PC-9 (cell line): ENCODE measurements at regions not wholly inside any gene's neighbourhood (a gene's known extent, or its start where the extent isn't known, plus 50 kb on each side); places are given as distances from the start of the nearest gene placed in this dataset.

Experiments used
- BruUV-seq: library from RNA; stranded (reverse); fragments of 400-500 nt; replicated peaks from 2 replicates; lab custom pipeline; 2021; lab: Mats Ljungman, UMichigan
- CTCF ChIA-PET: fragments of 300-600 bp; sonication (Branson Sonifier 250); formaldehyde crosslinking; loops from one replicate; lab custom pipeline; 2022; ENCODE audit warnings: antibody characterized with exemption; lab: Charles Lee
- POLR2A ChIA-PET: fragments of 300-600 bp; sonication (Branson Sonifier 250); formaldehyde crosslinking; loops from one replicate; lab custom pipeline; 2022; ENCODE audit warnings: antibody characterized with exemption; ENCODE audit not compliant: unreplicated experiment; lab: Charles Lee
- DNase-seq, 2 experiments: peaks; one replicate each; pipeline versions ENCODE4 v3.0.0 to v3.0.0-alpha.2; 2015 to 2022; ENCODE audit warnings: mixed read lengths in 1 of 2
- H2AFZ ChIP-seq: fragments of 200-600 bp; sonication (generic); 2 replicates; pipeline ENCODE4 v1.8.1; 2017; ENCODE audit warnings: antibody characterized with exemption
- H3F3A ChIP-seq: fragments of 200-600 bp; sonication (generic); 2 replicates; pipeline ENCODE4 v1.8.1; 2017; ENCODE audit warnings: antibody characterized with exemption, mild to moderate bottlenecking, low read depth; ENCODE audit not compliant: insufficient read depth
- H3K27ac ChIP-seq: fragments of 200-600 bp; sonication (generic); 2 replicates; pipeline ENCODE4 v1.6.1; 2016; ENCODE audit warnings: mixed run types
- H3K27me3 ChIP-seq: fragments of 200-600 bp; sonication (generic); 2 replicates; pipeline ENCODE4 v1.6.1; 2016; ENCODE audit warnings: low read depth, mixed run types; ENCODE audit not compliant: insufficient read depth
- H3K36me3 ChIP-seq: fragments of 200-600 bp; sonication (generic); 2 replicates; pipeline ENCODE4 v1.6.1; 2016; ENCODE audit warnings: low read depth, mixed run types
- H3K4me1 ChIP-seq: fragments of 200-600 bp; sonication (generic); replicated peaks from 2 replicates; pipeline ENCODE4 v1.6.1; 2016; ENCODE audit warnings: mixed run types; ENCODE audit not compliant: insufficient read depth
- H3K4me2 ChIP-seq: fragments of 200-600 bp; sonication (generic); 2 replicates; pipeline ENCODE4 v1.6.1; 2017; ENCODE audit warnings: mixed run types
- H3K4me3 ChIP-seq: fragments of 200-600 bp; sonication (generic); 2 replicates; pipeline ENCODE4 v1.6.1; 2016; ENCODE audit warnings: mixed run types
- H3K79me2 ChIP-seq: fragments of 200-600 bp; sonication (generic); 2 replicates; pipeline ENCODE4 v1.6.1; 2017; ENCODE audit warnings: low read depth, mixed run types
- H3K9me2 ChIP-seq: fragments of 200-600 bp; sonication (generic); 2 replicates; pipeline ENCODE4 v1.8.1; 2017; ENCODE audit warnings: mild to moderate bottlenecking; ENCODE audit not compliant: insufficient read depth
- H3K9me3 ChIP-seq: fragments of 200-600 bp; sonication (generic); 2 replicates; pipeline ENCODE4 v1.8.1; 2016; ENCODE audit warnings: low read depth; ENCODE audit not compliant: insufficient read depth
- H4K20me1 ChIP-seq: fragments of 200-600 bp; sonication (generic); 2 replicates; pipeline ENCODE4 v1.8.1; 2017; ENCODE audit not compliant: insufficient read depth
- CTCF ChIP-seq: fragments of 200-600 bp; sonication (generic); conservative IDR thresholded peaks from 2 replicates; pipeline ENCODE4 v1.6.1; 2017; ENCODE audit warnings: mixed run types, antibody characterized with exemption, mild to moderate bottlenecking, moderate library complexity
- EZH2 ChIP-seq: fragments of 200-600 bp; sonication (generic); IDR thresholded peaks from 2 replicates; pipeline ENCODE4 v1.8.0; 2017; ENCODE audit warnings: antibody characterized with exemption, low read depth
- intact Hi-C: fragments of 100-400 bp; cut with micrococcal nuclease; formaldehyde crosslinking; loops from one replicate; pipeline ENCODE4 v1.10.0; 2022; ENCODE audit not compliant: unreplicated experiment

- no peaks in the 10 kb centered on the region for H3K4me1 ChIP-seq
- H3K9me2 ChIP-seq: no peaks in the 10 kb centered on the region
- no peak overlapping the region for H2AFZ ChIP-seq
- no peak for TF ChIP-seq CTCF
- no peak for TF ChIP-seq EZH2
- CTCF ChIA-PET: no interaction called here
- no TSS peak for BruUV-seq
- H3K27ac ChIP-seq: no peak overlapping the region
- intact Hi-C loops: no loop called here
- no peaks in the 10 kb centered on the region for H3K36me3 ChIP-seq
- H3F3A ChIP-seq: no peaks in the 10 kb centered on the region
- no peaks in the 10 kb centered on the region for H4K20me1 ChIP-seq
- H3K9me3 ChIP-seq: no peaks in the 10 kb centered on the region
- H3K27me3 ChIP-seq: no peaks in the 10 kb centered on the region
- H3K79me2 ChIP-seq: no peaks in the 10 kb centered on the region
- no peak overlapping the region for H3K4me2 ChIP-seq
- H3K4me3 ChIP-seq: no peak overlapping the region
- POLR2A ChIA-PET: no interaction called here
- no peak for DNase-seq
Measured at GRCh38 chr2:182621191-182621590, 94.9 kb upstream of the DNAJC10 start.

DNA sequence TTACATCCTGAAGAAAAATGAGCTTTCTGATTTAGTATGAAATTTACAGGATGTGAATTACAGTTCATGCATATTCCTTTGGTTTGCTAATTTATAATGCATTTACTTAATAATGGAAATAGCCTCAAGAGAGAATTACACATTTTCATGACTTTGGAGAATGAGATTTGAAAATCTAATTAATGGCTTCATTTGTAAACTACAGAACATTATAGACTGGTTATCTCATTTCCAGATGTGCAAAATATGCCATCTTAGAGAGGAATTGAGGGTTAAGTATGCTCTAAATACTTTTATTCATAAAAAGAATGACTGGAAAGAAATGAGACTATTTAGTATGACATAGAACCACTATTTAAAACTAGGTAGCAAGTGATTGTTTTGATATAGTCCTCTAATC, 94.2 kb upstream of the DNAJC10 start:
- Histone ChIP-seq H3K79me2 (no peaks in the 10 kb centered on the region), H3K27me3 (no peaks in the 10 kb centered on the region), H2AFZ (no peak overlapping the region), H3K4me1 (no peaks in the 10 kb centered on the region), H3K36me3 (no peaks in the 10 kb centered on the region), H3K9me3 (no peaks in the 10 kb centered on the region), H3K4me2 (no peak overlapping the region), H3K4me3 (no peak overlapping the region), H3F3A (no peaks in the 10 kb centered on the region), H3K27ac (no peak overlapping the region), H4K20me1 (no peaks in the 10 kb centered on the region), H3K9me2 (no peaks in the 10 kb centered on the region)
- intact Hi-C loops: no loop called here
- no peak for TF ChIP-seq EZH2
- TF ChIP-seq CTCF: no peak
- ChIA-PET CTCF (no interaction called here), POLR2A (no interaction called here)
- no peak for DNase-seq
- no TSS peak for BruUV-seq

DNA sequence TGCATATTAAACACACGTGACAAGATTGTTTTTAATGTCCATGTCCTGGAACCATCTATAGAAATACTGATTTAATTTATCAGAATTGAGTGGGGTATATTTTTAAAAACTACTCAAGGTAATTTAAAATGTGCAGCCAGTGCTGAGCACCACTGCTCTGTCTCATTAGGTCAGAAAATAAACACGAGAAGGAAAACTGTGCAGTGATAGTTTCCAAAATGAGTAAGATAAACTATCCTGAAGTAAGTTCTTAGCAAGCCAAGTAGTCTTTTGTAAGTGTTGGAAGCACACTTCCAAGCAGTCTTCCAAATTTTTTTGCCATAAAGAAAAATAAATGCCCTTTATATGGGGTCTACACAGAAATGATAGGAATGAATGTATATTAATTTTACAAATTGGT, 93.8 kb upstream of the DNAJC10 start:
- no peak for DNase-seq
- Histone ChIP-seq H3K4me2 (no peak overlapping the region), H3K36me3 (no peaks in the 10 kb centered on the region), H3K4me3 (no peak overlapping the region), H2AFZ (no peak overlapping the region), H3K79me2 (no peaks in the 10 kb centered on the region), H3K9me2 (no peaks in the 10 kb centered on the region), H3K9me3 (no peaks in the 10 kb centered on the region), H4K20me1 (no peaks in the 10 kb centered on the region), H3K27ac (no peak overlapping the region), H3F3A (no peaks in the 10 kb centered on the region), H3K4me1 (no peaks in the 10 kb centered on the region), H3K27me3 (no peaks in the 10 kb centered on the region)
- ChIA-PET POLR2A (no interaction called here), CTCF (no interaction called here)
- intact Hi-C loops: no loop called here
- no TSS peak for BruUV-seq
- TF ChIP-seq CTCF (no peak), EZH2 (no peak)
